Neutrophil (primary cell): ENCODE measurements at regions not wholly inside any gene's neighbourhood (a gene's known extent, or its start where the extent isn't known, plus 50 kb on each side); places are given as distances from the start of the nearest gene placed in this dataset.

ENCODE experiments used
- H3K27ac ChIP-seq: fragments of 200-600 bp; sonication (generic); 2 replicates; pipeline ENCODE4 v1.5.1; 2016; ENCODE audit warnings: mild to moderate bottlenecking, moderate library complexity
- H3K27me3 ChIP-seq: fragments of 200-600 bp; sonication (generic); 2 replicates; pipeline ENCODE4 v1.6.0; 2016; ENCODE audit warnings: mild to moderate bottlenecking
- H3K36me3 ChIP-seq: fragments of 200-600 bp; sonication (generic); 2 replicates; pipeline ENCODE4 v1.5.1; 2017
- H3K4me1 ChIP-seq, 2 experiments: fragments of 200-600 bp in 1 of 2; sonication (generic) in 1 of 2; 1 replicate in 1 of 2; 2 replicates in 1 of 2; pipeline versions ENCODE4 v1.5.1 to v1.6.1; 2013 to 2016; ENCODE audit warnings: low read depth in 1 of 2, low read length in 1 of 2, mild to moderate bottlenecking in 1 of 2, moderate library complexity in 1 of 2; ENCODE audit not compliant: control insufficient read depth in 1 of 2, insufficient read depth in 1 of 2
- H3K4me3 ChIP-seq, 2 experiments: fragments of 200-600 bp in 1 of 2; sonication (generic) in 1 of 2; 1 replicate in 1 of 2; 2 replicates in 1 of 2; pipeline ENCODE4 v1.5.1; 2013 to 2016; ENCODE audit warnings: low read depth in 1 of 2, low read length in 1 of 2, mild to moderate bottlenecking in 1 of 2, moderate library complexity in 1 of 2
- H3K9me3 ChIP-seq: fragments of 200-600 bp; sonication (generic); 2 replicates; pipeline ENCODE4 v1.5.1; 2016
- CTCF ChIP-seq: fragments of 200-600 bp; sonication (generic); IDR thresholded peaks from 2 replicates; pipeline ENCODE4 v1.5.1; 2016; ENCODE audit warnings: antibody characterized with exemption

GRCh38 chr1:193366764-193367507 is 180.5 kb upstream of the B3GALT2 start:
- TF ChIP-seq CTCF: no peak
- Histone ChIP-seq H3K27ac (no peak overlapping the region), H3K4me3 (no peak overlapping the region), H3K4me1 (no peaks in the 10 kb centered on the region), H3K27me3 (no peaks in the 10 kb centered on the region), H3K36me3 (no peaks in the 10 kb centered on the region), H3K9me3 (no peaks in the 10 kb centered on the region)

- H3K4me3 ChIP-seq: no peak overlapping the region
- H3K36me3 ChIP-seq: no peaks in the 10 kb centered on the region
- no peaks in the 10 kb centered on the region for H3K9me3 ChIP-seq
- no peaks in the 10 kb centered on the region for H3K27me3 ChIP-seq
- H3K4me1 ChIP-seq: no peaks in the 10 kb centered on the region
- no peak for TF ChIP-seq CTCF
- H3K27ac ChIP-seq: no peak overlapping the region
Measured at GRCh38 chr1:193365966-193366365, 179.6 kb upstream of the B3GALT2 start.

DNA sequence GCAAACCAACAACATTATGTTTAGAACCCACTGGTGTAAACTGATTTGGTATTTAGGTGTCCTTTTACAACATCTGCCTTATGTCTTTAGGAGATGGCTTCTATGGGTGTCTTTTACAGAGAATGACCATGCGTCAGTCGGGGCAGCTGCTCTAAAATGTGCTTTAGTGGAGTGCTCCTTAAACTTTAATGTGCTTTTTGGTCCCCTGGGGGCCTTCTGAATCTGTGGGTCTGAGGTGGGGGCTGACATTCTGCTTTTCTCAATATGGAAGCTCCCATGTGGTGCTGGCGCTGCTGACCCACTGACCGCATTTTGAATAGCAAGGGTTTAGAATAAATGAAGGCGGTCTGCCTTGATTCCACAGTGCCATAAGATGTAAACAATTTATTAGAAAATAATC is 173.2 kb upstream of the B3GALT2 start:
- TF ChIP-seq CTCF: no peak
- Histone ChIP-seq H3K9me3 (no peaks in the 10 kb centered on the region), H3K4me1 (no peaks in the 10 kb centered on the region), H3K4me3 (no peak overlapping the region), H3K27ac (no peak overlapping the region), H3K27me3 (no peaks in the 10 kb centered on the region), H3K36me3 (no peaks in the 10 kb centered on the region)

- TF ChIP-seq CTCF: no peak
Measured at GRCh38 chr1:193358419-193358818, 172.0 kb upstream of the B3GALT2 start.

DNA sequence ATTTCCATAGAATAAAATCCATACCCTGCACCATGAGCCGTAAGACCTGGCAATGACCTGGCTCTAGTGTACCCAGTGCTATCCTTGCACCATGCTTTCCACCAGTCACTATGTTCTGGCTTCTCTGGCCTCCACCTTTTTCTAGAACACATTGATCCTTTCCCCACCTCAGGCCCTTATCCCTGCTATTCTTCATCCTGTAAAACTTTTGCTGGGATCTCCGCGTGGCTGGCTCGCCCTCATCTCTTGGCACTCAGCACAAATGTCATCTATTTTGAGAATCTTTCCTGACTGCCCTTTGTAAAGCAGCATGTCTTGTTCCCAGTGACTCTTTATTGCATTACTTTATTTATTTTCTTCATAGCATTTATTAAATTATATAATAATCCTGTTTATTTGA is 169.8 kb upstream of the B3GALT2 start:
- no peaks in the 10 kb centered on the region for H3K9me3 ChIP-seq
- no peak overlapping the region for H3K27ac ChIP-seq
- H3K4me3 ChIP-seq: no peak overlapping the region
- H3K27me3 ChIP-seq: no peaks in the 10 kb centered on the region
- no peaks in the 10 kb centered on the region for H3K36me3 ChIP-seq
- no peak for TF ChIP-seq CTCF
- no peaks in the 10 kb centered on the region for H3K4me1 ChIP-seq

More at GRCh38 chr1:193358419-193358818, 172.0 kb upstream of the B3GALT2 start:
- no peaks in the 10 kb centered on the region for H3K9me3 ChIP-seq
- no peak overlapping the region for H3K4me3 ChIP-seq
- no peaks in the 10 kb centered on the region for H3K36me3 ChIP-seq
- H3K27ac ChIP-seq: no peak overlapping the region
- H3K4me1 ChIP-seq: no peaks in the 10 kb centered on the region
- no peaks in the 10 kb centered on the region for H3K27me3 ChIP-seq
